ENCODE measurements at regions not wholly inside any gene's neighbourhood (a gene's known extent, or its start where the extent isn't known, plus 50 kb on each side); places are given as distances from the start of the nearest gene placed in this dataset.

GRCh38 chr12:91533366-91533765 is 350.7 kb upstream of the DCN start:
- Histone ChIP-seq H3K9me3 (ENCODE audit: control insufficient read depth in 4 of 4, low read length in 3 of 4) (peaks cover 0 to 4% (median 1%) of the 10 kb centered on the region in 4 donors), H3K4me1 (ENCODE audit: control insufficient read depth in 4 of 4, insufficient read depth in 4 of 4, low read length in 3 of 4) (no peaks in the 10 kb centered on the region), H3K4me3 (ENCODE audit: low read depth in 1 of 3, low read length in 3 of 3) (no peak overlapping the region), H3K27me3 (ENCODE audit: control insufficient read depth in 4 of 4, insufficient read depth in 4 of 4, low read length in 3 of 4) (no peaks in the 10 kb centered on the region), H3K9ac (ENCODE audit: low read depth in 1 of 2, low read length in 2 of 2) (no peak overlapping the region), H3K36me3 (ENCODE audit: control insufficient read depth in 4 of 4, insufficient read depth in 3 of 4, low read depth in 1 of 4, low read length in 3 of 4) (no peaks in the 10 kb centered on the region), H3K27ac (ENCODE audit: low read depth in 1 of 2, low read length in 2 of 2) (no peak overlapping the region)
- 95% methylated on average over 1 of the region's 1 CpG for WGBS
- no peak for TF ChIP-seq RXRA (IDR thresholded peaks at IDR 0.05)
- DNase-seq (ENCODE audit: low spot score) = no peak

GRCh38 chr12:91529829-91530228 is 347.2 kb upstream of the DCN start:
- H3K9me3 ChIP-seq (ENCODE audit: control insufficient read depth in 4 of 4, low read length in 3 of 4) = peaks cover 0 to 4% (median 1%) of the 10 kb centered on the region in 4 donors
- 89% methylated on average over 1 of the region's 1 CpG for WGBS
- no peaks in the 10 kb centered on the region for H3K27me3 ChIP-seq (ENCODE audit: control insufficient read depth in 4 of 4, insufficient read depth in 4 of 4, low read length in 3 of 4)
- no peak for DNase-seq (ENCODE audit: low spot score)
- TF ChIP-seq FOXA2 (IDR thresholded peaks at IDR 0.05) (no peak), RAD21 (IDR thresholded peaks at IDR 0.05) (no peak), JUND (IDR thresholded peaks at IDR 0.05) (no peak), HNF4A (conservative IDR thresholded peaks at IDR 0.05) (no peak)
- no peak overlapping the region for H3K4me3 ChIP-seq (ENCODE audit: low read depth in 1 of 3, low read length in 3 of 3)
- no peak overlapping the region for H3K9ac ChIP-seq (ENCODE audit: low read depth in 1 of 2, low read length in 2 of 2)
- no peak overlapping the region for H3K27ac ChIP-seq (ENCODE audit: low read depth in 1 of 2, low read length in 2 of 2)
- H3K36me3 ChIP-seq (ENCODE audit: control insufficient read depth in 4 of 4, insufficient read depth in 3 of 4, low read depth in 1 of 4, low read length in 3 of 4) = no peaks in the 10 kb centered on the region
- H3K4me1 ChIP-seq (ENCODE audit: control insufficient read depth in 4 of 4, insufficient read depth in 4 of 4, low read length in 3 of 4) = no peaks in the 10 kb centered on the region

DNA sequence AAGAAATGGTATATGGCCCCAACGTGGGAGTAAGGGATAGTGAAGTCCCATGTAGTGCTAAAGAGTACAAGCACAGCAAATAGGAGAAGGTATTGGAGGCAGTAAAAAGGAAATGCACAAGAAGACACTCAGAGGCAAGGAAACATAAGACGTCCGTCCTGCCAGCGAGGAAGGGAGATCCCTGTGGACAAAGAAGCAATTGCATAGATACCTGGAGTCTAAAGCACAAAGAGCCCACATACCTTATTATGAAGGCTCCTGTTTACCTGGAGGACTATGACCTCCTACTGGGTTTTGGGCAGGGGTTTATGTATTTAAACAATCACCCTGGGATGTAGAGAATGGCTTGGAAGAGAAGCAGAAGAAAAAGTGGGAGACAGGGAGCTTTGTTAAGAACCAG is 341.2 kb upstream of the DCN start:
- H3K4me3 ChIP-seq (ENCODE audit: low read depth in 1 of 3, low read length in 3 of 3) = no peak overlapping the region
- WGBS = 62% methylated on average over 4 of the region's 4 CpGs
- H3K27ac ChIP-seq (ENCODE audit: low read depth in 1 of 2, low read length in 2 of 2) = no peak overlapping the region
- H3K27me3 ChIP-seq (ENCODE audit: control insufficient read depth in 4 of 4, insufficient read depth in 4 of 4, low read length in 3 of 4) = no peaks in the 10 kb centered on the region
- TF ChIP-seq REST (IDR thresholded peaks at IDR 0.05) (no peak), EGR1 (IDR thresholded peaks at IDR 0.05; ENCODE audit: low read depth in 2 of 2) (no peak), MAX (IDR thresholded peaks at IDR 0.05) (no peak)
- no peaks in the 10 kb centered on the region for H3K4me1 ChIP-seq (ENCODE audit: control insufficient read depth in 4 of 4, insufficient read depth in 4 of 4, low read length in 3 of 4)
- no peaks in the 10 kb centered on the region for H3K36me3 ChIP-seq (ENCODE audit: control insufficient read depth in 4 of 4, insufficient read depth in 3 of 4, low read depth in 1 of 4, low read length in 3 of 4)
- H3K9me3 ChIP-seq (ENCODE audit: control insufficient read depth in 4 of 4, low read length in 3 of 4) = no peaks in the 10 kb centered on the region
- H3K9ac ChIP-seq (ENCODE audit: low read depth in 1 of 2, low read length in 2 of 2) = no peak overlapping the region
- no peak for DNase-seq (ENCODE audit: low spot score)

DNA sequence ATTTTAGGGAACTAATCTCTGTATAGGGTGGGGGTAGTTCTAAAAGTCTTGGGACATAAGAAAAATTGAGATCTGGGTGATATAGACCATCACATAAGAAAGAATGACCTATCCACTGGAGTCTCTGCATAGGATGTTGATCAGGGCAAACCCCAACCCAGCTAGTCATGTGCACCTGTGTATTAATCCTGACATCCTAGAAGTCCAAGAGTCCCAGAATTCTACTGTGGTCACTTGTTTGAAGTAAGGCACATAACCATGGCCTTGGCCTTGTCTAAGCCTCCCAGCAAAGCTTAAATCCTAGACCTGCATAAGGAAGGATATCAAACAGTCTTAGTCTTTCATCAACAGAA is 334.1 kb upstream of the DCN start:
- H3K9me3 ChIP-seq (ENCODE audit: control insufficient read depth in 4 of 4, low read length in 3 of 4) = no peaks in the 10 kb centered on the region
- DNase-seq (ENCODE audit: low spot score) = no peak
- H3K27me3 ChIP-seq (ENCODE audit: control insufficient read depth in 4 of 4, insufficient read depth in 4 of 4, low read length in 3 of 4) = peaks cover 0 to 5% (median 1%) of the 10 kb centered on the region in 4 donors
- no peaks in the 10 kb centered on the region for H3K36me3 ChIP-seq (ENCODE audit: control insufficient read depth in 4 of 4, insufficient read depth in 3 of 4, low read depth in 1 of 4, low read length in 3 of 4)
- H3K4me3 ChIP-seq (ENCODE audit: low read depth in 1 of 3, low read length in 3 of 3) = no peak overlapping the region
- H3K4me1 ChIP-seq (ENCODE audit: control insufficient read depth in 4 of 4, insufficient read depth in 4 of 4, low read length in 3 of 4) = no peaks in the 10 kb centered on the region
- no peak overlapping the region for H3K9ac ChIP-seq (ENCODE audit: low read depth in 1 of 2, low read length in 2 of 2)
- H3K27ac ChIP-seq (ENCODE audit: low read depth in 1 of 2, low read length in 2 of 2) = no peak overlapping the region
- TF ChIP-seq FOXA2 (IDR thresholded peaks at IDR 0.05) = no peak
- no peak for TF ChIP-seq MAX (IDR thresholded peaks at IDR 0.05)
- TF ChIP-seq REST (IDR thresholded peaks at IDR 0.05) = no peak
- TF ChIP-seq NR2F2 (IDR thresholded peaks at IDR 0.05) = no peak
- TF ChIP-seq JUND (IDR thresholded peaks at IDR 0.05) = no peak
- no peak for TF ChIP-seq RAD21 (IDR thresholded peaks at IDR 0.05)
- no peak for TF ChIP-seq GABPA (IDR thresholded peaks at IDR 0.05 in 1 of 2, conservative IDR thresholded peaks at IDR 0.05 in 1 of 2)
- no peak for TF ChIP-seq YY1 (IDR thresholded peaks at IDR 0.05)
- TF ChIP-seq RXRA (IDR thresholded peaks at IDR 0.05) = no peak
- TF ChIP-seq SP1 (IDR thresholded peaks at IDR 0.05) = no peak
- TF ChIP-seq EGR1 (IDR thresholded peaks at IDR 0.05; ENCODE audit: low read depth in 2 of 2) = no peak
- TF ChIP-seq, protein P1, sequence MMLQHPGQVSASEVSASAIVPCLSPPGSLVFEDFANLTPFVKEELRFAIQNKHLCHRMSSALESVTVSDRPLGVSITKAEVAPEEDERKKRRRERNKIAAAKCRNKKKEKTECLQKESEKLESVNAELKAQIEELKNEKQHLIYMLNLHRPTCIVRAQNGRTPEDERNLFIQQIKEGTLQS (IDR thresholded peaks at IDR 0.05) = no peak
- TF ChIP-seq FOXA1 (IDR thresholded peaks at IDR 0.05) = no peak

Data from liver (tissue), 7 donors.